ENCODE measurements at regions not wholly inside any gene's neighbourhood (a gene's known extent, or its start where the extent isn't known, plus 50 kb on each side); places are given as distances from the start of the nearest gene placed in this dataset.

GRCh38 chr11:119791047-119791446, 62.0 kb upstream of the NECTIN1 start:
- peaks cover 0 to 16% (median 0%) of the 10 kb centered on the region in 7 donors for H3K27me3 ChIP-seq
- DNase-seq (no peak), ATAC-seq (no peak)
- no peaks in the 10 kb centered on the region for H3K36me3 ChIP-seq
- H3K9me3 ChIP-seq = no peaks in the 10 kb centered on the region
- intact Hi-C loops (cut with DNase I) = no loop called here
- no peak for TF ChIP-seq CTCF (IDR thresholded peaks at IDR 0.05)
- H3K4me1 ChIP-seq = no peaks in the 10 kb centered on the region
- 72 to 74% methylated on average over 6 of the region's 6 CpGs for WGBS, 2 donors
- H3K27ac ChIP-seq = no peak overlapping the region
- H3K4me3 ChIP-seq = no peak overlapping the region

GRCh38 chr11:119790476-119790875, 61.5 kb upstream of the NECTIN1 start:
- intact Hi-C loops (cut with DNase I) = no loop called here
- Histone ChIP-seq H3K4me3 (no peak overlapping the region), H3K27me3 (peaks cover 0 to 16% (median 0%) of the 10 kb centered on the region in 7 donors), H3K4me1 (no peaks in the 10 kb centered on the region), H3K27ac (no peak overlapping the region), H3K36me3 (no peaks in the 10 kb centered on the region), H3K9me3 (no peaks in the 10 kb centered on the region)
- no peak for DNase-seq
- TF ChIP-seq CTCF (IDR thresholded peaks at IDR 0.05) = no peak
- ATAC-seq = no peak
- 76 to 79% methylated on average over 9 of the region's 9 CpGs for WGBS, 2 donors

- Histone ChIP-seq H3K4me3 (no peak overlapping the region), H3K4me1 (no peaks in the 10 kb centered on the region), H3K9me3 (no peaks in the 10 kb centered on the region), H3K36me3 (no peaks in the 10 kb centered on the region), H3K27ac (no peak overlapping the region), H3K27me3 (peaks cover 0 to 16% (median 0%) of the 10 kb centered on the region in 7 donors)
- 74 to 79% methylated on average over 11 of the region's 11 CpGs for WGBS, 2 donors
- intact Hi-C loops (cut with DNase I) = loop anchor here in 1 of 10 donors (10.0 kb wide), 1 partner anchor 95 kb away; no protein-coding TSS in a partner anchor
- no peak for TF ChIP-seq CTCF (IDR thresholded peaks at IDR 0.05)
- DNase-seq (no peak), ATAC-seq (no peak)
Measured at GRCh38 chr11:119789766-119790407, 60.9 kb upstream of the NECTIN1 start.

GRCh38 chr11:119788911-119789560, 60.0 kb upstream of the NECTIN1 start:
- Histone ChIP-seq H3K4me3 (no peak overlapping the region), H3K9me3 (peaks cover 0 to 6% (median 0%) of the 10 kb centered on the region in 11 donors), H3K27me3 (peaks cover 0 to 16% (median 0%) of the 10 kb centered on the region in 7 donors), H3K27ac (no peak overlapping the region), H3K36me3 (no peaks in the 10 kb centered on the region), H3K4me1 (no peaks in the 10 kb centered on the region)
- ATAC-seq (no peak), DNase-seq (no peak)
- intact Hi-C loops (cut with DNase I) = loop anchor here in 1 of 10 donors (10.0 kb wide), 1 partner anchor 96 kb away; no protein-coding TSS in a partner anchor
- no peak for TF ChIP-seq CTCF (IDR thresholded peaks at IDR 0.05)
- 64 to 78% methylated on average over 22 of the region's 22 CpGs for WGBS, 2 donors

Measured in heart right ventricle (tissue), 16 donors.